B cell (primary cell): ENCODE measurements at regions not wholly inside any gene's neighbourhood (a gene's known extent, or its start where the extent isn't known, plus 50 kb on each side); places are given as distances from the start of the nearest gene placed in this dataset.

ENCODE experiments used
- CTCF ChIP-seq: fragments of 200-600 bp; IDR thresholded peaks from one replicate; pipeline ENCODE4 v1.8.0; 2022; ENCODE audit warnings: antibody characterized with exemption, mild to moderate bottlenecking
- EZH2 ChIP-seq: IDR thresholded peaks from 2 replicates; pipeline ENCODE4 v1.6.1; 2012; ENCODE audit warnings: borderline replicate concordance, low read depth, mild to moderate bottlenecking, moderate library complexity, low read length; ENCODE audit not compliant: insufficient read depth, poor library complexity, severe bottlenecking

GRCh38 chr11:23315286-23315685 lies 455.0 kb upstream of the CCDC179 start:
- TF ChIP-seq CTCF (no peak), EZH2 (no peak)
